Neural progenitor cell (in vitro differentiated cells): ENCODE measurements at regions not wholly inside any gene's neighbourhood (a gene's known extent, or its start where the extent isn't known, plus 50 kb on each side); places are given as distances from the start of the nearest gene placed in this dataset.

Experiments used
- CTCF ChIP-seq: fragments of 200-600 bp; sonication (generic); IDR thresholded peaks from 2 replicates; pipeline ENCODE4 v1.5.1; 2017; ENCODE audit warnings: antibody characterized with exemption, mild to moderate bottlenecking
- EZH2 ChIP-seq: fragments of 200-600 bp; sonication (generic); IDR thresholded peaks from 2 replicates; pipeline ENCODE4 v1.6.1; 2017; ENCODE audit warnings: antibody characterized with exemption, mild to moderate bottlenecking, moderate library complexity

GRCh38 chr1:87511449-87511848, 182.8 kb downstream of the LMO4 start:
- TF ChIP-seq CTCF (no peak), EZH2 (no peak)
